ENCODE measurements at regions not wholly inside any gene's neighbourhood (a gene's known extent, or its start where the extent isn't known, plus 50 kb on each side); places are given as distances from the start of the nearest gene placed in this dataset.

- no peak for TF ChIP-seq CTCF (IDR thresholded peaks at IDR 0.05)
- no peak for TF ChIP-seq POLR2A (IDR thresholded peaks at IDR 0.05)
Measured at GRCh38 chr6:145212813-145213212, 522.5 kb downstream of the EPM2A start.

All from Peyer's patch (tissue), 4 donors.